ENCODE measurements at regions not wholly inside any gene's neighbourhood (a gene's known extent, or its start where the extent isn't known, plus 50 kb on each side); places are given as distances from the start of the nearest gene placed in this dataset.

DNA sequence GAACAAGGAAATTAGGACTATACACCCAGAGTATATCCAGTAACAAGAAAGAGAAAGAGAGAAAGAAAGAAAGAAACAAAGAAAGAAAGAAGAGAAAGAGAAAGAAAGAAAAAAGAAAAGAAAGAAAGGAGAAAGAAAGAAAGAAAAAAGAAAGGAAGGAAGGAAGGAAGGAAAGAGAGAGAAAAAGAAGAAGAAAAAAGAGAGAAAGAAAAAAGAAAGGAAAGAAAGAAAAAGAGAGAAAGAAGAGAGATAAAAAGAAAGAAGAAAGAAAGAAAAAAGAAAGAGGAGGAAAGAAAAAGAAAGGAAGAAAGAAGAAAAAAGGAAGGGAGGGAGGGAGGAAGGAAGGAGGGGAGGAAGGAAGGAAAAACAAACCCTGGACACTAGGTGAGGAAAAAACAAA is 981.8 kb downstream of the TBC1D32 start:
- Mint-ChIP-seq H3K36me3 (no peaks in the 10 kb centered on the region), H3K27me3 (no peaks in the 10 kb centered on the region), H3K4me3 (no peak overlapping the region), H3K9me3 (peaks cover 4 to 13% (median 8%) of the 10 kb centered on the region in 5 donors), H3K4me1 (peaks cover 0 to 8% (median 3%) of the 10 kb centered on the region in 3 donors), H3K27ac (no peak overlapping the region)
- Histone ChIP-seq H3K9me3 (ENCODE audit: low read length) (no peaks in the 10 kb centered on the region), H3K4me3 (ENCODE audit: low read length) (no peak overlapping the region), H3K27me3 (ENCODE audit: insufficient read depth, low read length, poor library complexity, severe bottlenecking) (no peaks in the 10 kb centered on the region), H3K4me1 (ENCODE audit: insufficient read depth, low read length) (no peaks in the 10 kb centered on the region), H3K36me3 (ENCODE audit: insufficient read depth, low read length) (no peaks in the 10 kb centered on the region), H3K27ac (ENCODE audit: low read depth, low read length) (no peak overlapping the region)
- no peak for DNase-seq
- ChIA-PET POLR2A (no interaction called here), CTCF (no interaction called here)

DNA sequence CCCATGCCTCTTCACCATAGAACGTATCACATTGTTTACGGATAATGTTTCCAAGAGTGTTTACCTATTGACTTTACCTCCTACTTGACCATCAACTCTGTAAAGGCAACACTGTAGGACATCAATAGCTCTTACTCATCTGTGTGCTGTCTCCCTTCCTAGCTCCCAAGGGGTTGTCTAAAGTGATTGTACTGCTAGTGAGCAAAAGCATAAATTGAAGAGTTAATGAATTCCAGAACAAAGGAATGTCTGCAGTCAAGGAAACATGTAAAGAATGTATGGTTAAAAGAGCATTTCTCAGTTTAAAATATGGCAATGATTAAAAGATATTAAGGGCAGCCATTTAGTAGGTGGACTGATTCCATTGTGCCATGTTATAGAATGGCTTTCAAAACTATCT is 985.4 kb downstream of the TBC1D32 start:
- H3K27me3 ChIP-seq (ENCODE audit: insufficient read depth, low read length, poor library complexity, severe bottlenecking), result no peaks in the 10 kb centered on the region
- DNase-seq, result no peak
- H3K27ac Mint-ChIP-seq, result no peak overlapping the region
- H3K4me1 Mint-ChIP-seq, result peaks cover 0 to 1% (median 0%) of the 10 kb centered on the region in 3 donors
- peaks cover 0 to 12% (median 5%) of the 10 kb centered on the region in 5 donors for H3K9me3 Mint-ChIP-seq
- no peaks in the 10 kb centered on the region for H3K27me3 Mint-ChIP-seq
- no peaks in the 10 kb centered on the region for H3K36me3 ChIP-seq (ENCODE audit: insufficient read depth, low read length)
- no peak overlapping the region for H3K27ac ChIP-seq (ENCODE audit: low read depth, low read length)
- no peak overlapping the region for H3K4me3 ChIP-seq (ENCODE audit: low read length)
- no peaks in the 10 kb centered on the region for H3K4me1 ChIP-seq (ENCODE audit: insufficient read depth, low read length)
- H3K9me3 ChIP-seq (ENCODE audit: low read length), result no peaks in the 10 kb centered on the region
- H3K36me3 Mint-ChIP-seq, result no peaks in the 10 kb centered on the region
- CTCF ChIA-PET, result no interaction called here
- POLR2A ChIA-PET, result no interaction called here
- no peak overlapping the region for H3K4me3 Mint-ChIP-seq

DNA sequence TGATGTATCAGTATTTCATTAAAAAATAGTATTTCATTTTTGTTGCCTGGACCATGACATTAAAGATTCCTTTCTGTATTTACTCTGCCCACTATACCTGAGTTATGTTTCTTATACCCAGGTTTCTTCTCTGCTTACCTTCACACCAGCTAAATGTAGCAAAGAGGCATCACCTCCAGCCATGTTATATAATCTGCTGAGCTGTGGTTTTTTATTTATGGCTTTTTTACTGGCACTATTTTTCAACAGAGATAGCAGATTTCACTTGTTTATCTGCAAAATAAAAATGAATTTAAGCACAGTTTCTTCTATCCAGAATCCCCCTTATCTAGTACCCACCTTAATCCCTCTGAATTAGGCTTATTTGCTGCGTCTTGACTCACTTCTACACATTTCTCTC is 979.0 kb upstream of the MAN1A1 start:
- H3K4me1 ChIP-seq (ENCODE audit: insufficient read depth, low read length), result no peaks in the 10 kb centered on the region
- no peak overlapping the region for H3K4me3 Mint-ChIP-seq
- no peaks in the 10 kb centered on the region for H3K9me3 ChIP-seq (ENCODE audit: low read length)
- H3K27me3 Mint-ChIP-seq, result no peaks in the 10 kb centered on the region
- POLR2A ChIA-PET, result no interaction called here
- H3K4me1 Mint-ChIP-seq, result no peaks in the 10 kb centered on the region
- no peaks in the 10 kb centered on the region for H3K9me3 Mint-ChIP-seq
- H3K4me3 ChIP-seq (ENCODE audit: low read length), result no peak overlapping the region
- no peaks in the 10 kb centered on the region for H3K36me3 ChIP-seq (ENCODE audit: insufficient read depth, low read length)
- H3K27me3 ChIP-seq (ENCODE audit: insufficient read depth, low read length, poor library complexity, severe bottlenecking), result no peaks in the 10 kb centered on the region
- CTCF ChIA-PET, result no interaction called here
- H3K36me3 Mint-ChIP-seq, result no peaks in the 10 kb centered on the region
- H3K27ac Mint-ChIP-seq, result no peak overlapping the region
- H3K27ac ChIP-seq (ENCODE audit: low read depth, low read length), result no peak overlapping the region
- DNase-seq, result no peak

DNA sequence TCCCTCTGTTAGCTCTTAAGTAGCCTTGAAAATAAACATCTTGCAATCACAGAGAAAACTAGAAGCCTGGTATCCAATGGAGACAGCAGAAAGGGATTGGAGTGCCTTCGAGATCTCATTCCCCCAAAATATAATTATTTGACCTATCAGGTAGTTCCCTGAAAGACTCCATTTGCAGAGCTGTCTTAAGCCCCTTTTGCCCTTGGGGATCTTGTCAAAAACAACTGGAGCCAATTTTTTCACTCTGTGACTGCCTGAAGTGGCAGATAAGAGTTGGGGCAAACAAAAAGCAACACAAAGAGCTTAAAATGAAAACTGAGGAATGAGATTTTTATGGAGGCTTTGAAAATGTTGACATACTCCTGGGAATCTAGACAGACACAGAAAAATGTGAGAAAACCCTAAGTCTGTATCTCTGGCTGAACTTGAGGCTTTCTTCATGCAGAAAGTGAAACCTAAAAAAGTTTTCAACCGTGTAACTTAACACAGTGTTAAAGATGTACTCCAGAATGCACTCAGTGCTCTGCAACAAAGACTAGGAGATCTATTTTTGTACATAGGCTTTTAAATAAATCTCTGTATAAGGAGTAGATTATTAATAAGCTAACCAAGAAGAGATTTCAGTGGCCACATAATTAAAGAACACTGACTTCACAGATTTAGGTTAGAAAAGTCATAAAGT is 971.1 kb upstream of the MAN1A1 start:
- H3K27ac ChIP-seq (ENCODE audit: low read depth, low read length), result no peak overlapping the region
- CTCF ChIA-PET, result no interaction called here
- H3K36me3 Mint-ChIP-seq, result no peaks in the 10 kb centered on the region
- peaks cover 7 to 10% (median 10%) of the 10 kb centered on the region in 5 donors for H3K9me3 Mint-ChIP-seq
- H3K4me1 ChIP-seq (ENCODE audit: insufficient read depth, low read length), result no peaks in the 10 kb centered on the region
- H3K4me1 Mint-ChIP-seq, result no peaks in the 10 kb centered on the region
- H3K9me3 ChIP-seq (ENCODE audit: low read length), result no peaks in the 10 kb centered on the region
- H3K27me3 Mint-ChIP-seq, result no peaks in the 10 kb centered on the region
- no peak for DNase-seq
- POLR2A ChIA-PET, result no interaction called here
- no peak overlapping the region for H3K4me3 ChIP-seq (ENCODE audit: low read length)
- H3K27ac Mint-ChIP-seq, result no peak overlapping the region
- no peaks in the 10 kb centered on the region for H3K27me3 ChIP-seq (ENCODE audit: insufficient read depth, low read length, poor library complexity, severe bottlenecking)
- no peaks in the 10 kb centered on the region for H3K36me3 ChIP-seq (ENCODE audit: insufficient read depth, low read length)
- H3K4me3 Mint-ChIP-seq, result no peak overlapping the region

DNA sequence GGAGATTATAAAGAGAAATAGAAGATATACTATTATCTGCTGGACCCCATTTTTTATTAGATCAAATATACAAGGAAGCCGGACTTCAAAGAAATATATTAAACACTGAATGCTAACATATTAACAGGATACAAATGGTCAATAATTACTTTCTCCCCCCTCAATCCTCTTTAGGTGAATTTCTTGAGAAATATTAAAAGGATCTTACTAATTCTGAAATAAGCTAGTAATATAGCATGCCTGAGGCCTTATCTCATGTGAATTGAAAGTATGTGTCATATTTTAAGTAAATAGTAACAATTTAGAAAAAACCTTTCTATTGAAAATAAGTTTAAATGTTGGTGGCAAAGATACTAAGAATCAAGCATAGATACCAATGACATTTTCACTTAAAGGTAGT is 954.7 kb upstream of the MAN1A1 start:
- no peak overlapping the region for H3K27ac Mint-ChIP-seq
- no peak for DNase-seq
- Histone ChIP-seq H3K27ac (ENCODE audit: low read depth, low read length) (no peak overlapping the region), H3K36me3 (ENCODE audit: insufficient read depth, low read length) (no peaks in the 10 kb centered on the region), H3K9me3 (ENCODE audit: low read length) (no peaks in the 10 kb centered on the region), H3K27me3 (ENCODE audit: insufficient read depth, low read length, poor library complexity, severe bottlenecking) (no peaks in the 10 kb centered on the region), H3K4me1 (ENCODE audit: insufficient read depth, low read length) (no peaks in the 10 kb centered on the region), H3K4me3 (ENCODE audit: low read length) (no peak overlapping the region)
- H3K27me3 Mint-ChIP-seq, result no peaks in the 10 kb centered on the region
- POLR2A ChIA-PET, result no interaction called here
- H3K9me3 Mint-ChIP-seq, result peaks cover 0 to 5% (median 0%) of the 10 kb centered on the region in 5 donors
- H3K4me3 Mint-ChIP-seq, result no peak overlapping the region
- H3K36me3 Mint-ChIP-seq, result no peaks in the 10 kb centered on the region
- no peaks in the 10 kb centered on the region for H3K4me1 Mint-ChIP-seq
- CTCF ChIA-PET, result no interaction called here

DNA sequence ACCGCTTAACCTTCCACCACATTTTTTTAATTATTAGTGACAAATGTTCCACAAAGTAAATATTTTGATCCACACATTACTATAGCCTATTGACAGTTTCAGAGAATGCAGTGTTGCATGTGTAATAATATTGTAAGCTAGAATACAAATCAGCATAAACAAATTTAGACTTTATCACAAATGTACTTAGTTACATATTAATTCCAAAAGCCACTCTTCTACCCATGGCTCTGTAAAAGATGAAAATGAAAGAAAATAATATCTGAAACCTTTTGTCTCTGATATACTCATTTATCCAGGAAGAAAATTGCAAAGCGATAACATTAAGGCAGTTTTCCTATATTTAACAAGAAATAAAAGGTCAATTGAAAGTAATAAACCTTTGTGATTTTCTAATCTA is 954.0 kb upstream of the MAN1A1 start:
- H3K27me3 Mint-ChIP-seq, result no peaks in the 10 kb centered on the region
- POLR2A ChIA-PET, result no interaction called here

DNA sequence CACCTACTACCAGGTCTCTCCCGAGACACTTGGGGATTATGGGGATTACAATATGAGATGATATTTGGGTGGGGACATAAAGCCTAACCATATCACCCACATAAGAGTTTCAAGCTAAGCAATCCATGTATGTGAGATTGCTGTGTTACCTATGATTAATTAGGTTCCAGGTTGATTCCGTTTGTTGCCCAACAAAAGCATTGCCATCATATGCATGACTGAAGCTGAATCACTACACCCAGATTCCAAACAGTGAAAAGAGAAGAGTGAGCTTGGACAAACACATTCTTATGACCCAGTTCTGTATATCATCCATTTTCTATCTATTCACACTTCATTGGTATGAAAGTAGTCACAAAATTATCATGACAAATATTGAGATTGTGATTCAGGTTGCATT is 952.5 kb upstream of the MAN1A1 start:
- no peaks in the 10 kb centered on the region for H3K4me1 ChIP-seq (ENCODE audit: insufficient read depth, low read length)
- Mint-ChIP-seq H3K4me3 (no peak overlapping the region), H3K36me3 (no peaks in the 10 kb centered on the region), H3K9me3 (peaks cover 0 to 5% (median 3%) of the 10 kb centered on the region in 5 donors), H3K4me1 (no peaks in the 10 kb centered on the region), H3K27me3 (no peaks in the 10 kb centered on the region), H3K27ac (no peak overlapping the region)
- ChIA-PET CTCF (no interaction called here), POLR2A (no interaction called here)
- H3K27ac ChIP-seq (ENCODE audit: low read depth, low read length), result no peak overlapping the region
- no peak overlapping the region for H3K4me3 ChIP-seq (ENCODE audit: low read length)
- no peaks in the 10 kb centered on the region for H3K9me3 ChIP-seq (ENCODE audit: low read length)
- no peaks in the 10 kb centered on the region for H3K27me3 ChIP-seq (ENCODE audit: insufficient read depth, low read length, poor library complexity, severe bottlenecking)
- DNase-seq, result no peak
- H3K36me3 ChIP-seq (ENCODE audit: insufficient read depth, low read length), result no peaks in the 10 kb centered on the region

More for the DNA sequence above, 954.0 kb upstream of the MAN1A1 start:
- DNase-seq, result no peak
- Mint-ChIP-seq H3K9me3 (peaks cover 0 to 5% (median 0%) of the 10 kb centered on the region in 5 donors), H3K4me3 (no peak overlapping the region), H3K4me1 (no peaks in the 10 kb centered on the region), H3K27ac (no peak overlapping the region), H3K36me3 (no peaks in the 10 kb centered on the region)
- CTCF ChIA-PET, result no interaction called here
- no peaks in the 10 kb centered on the region for H3K9me3 ChIP-seq (ENCODE audit: low read length)
- no peak overlapping the region for H3K27ac ChIP-seq (ENCODE audit: low read depth, low read length)
- H3K36me3 ChIP-seq (ENCODE audit: insufficient read depth, low read length), result no peaks in the 10 kb centered on the region
- no peaks in the 10 kb centered on the region for H3K27me3 ChIP-seq (ENCODE audit: insufficient read depth, low read length, poor library complexity, severe bottlenecking)
- H3K4me1 ChIP-seq (ENCODE audit: insufficient read depth, low read length), result no peaks in the 10 kb centered on the region
- H3K4me3 ChIP-seq (ENCODE audit: low read length), result no peak overlapping the region

DNA sequence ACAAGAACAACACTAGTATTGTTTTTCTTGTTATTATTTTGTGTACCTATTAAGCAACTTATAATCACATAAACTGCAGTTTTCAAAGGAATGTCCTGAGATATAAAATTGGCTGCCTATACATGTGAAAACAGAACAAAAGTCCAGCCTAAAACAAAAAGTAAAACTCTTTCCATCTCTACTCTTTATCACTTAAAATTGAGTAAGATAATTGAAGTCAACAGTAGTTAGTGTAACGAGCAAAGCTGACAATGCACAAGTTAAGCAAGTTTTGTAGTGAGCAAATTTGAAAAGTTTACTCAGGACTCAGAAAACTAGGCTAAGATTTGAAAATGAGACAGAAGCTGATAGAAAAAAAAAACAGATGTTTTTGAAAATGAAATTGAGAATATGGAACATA is 941.4 kb upstream of the MAN1A1 start:
- Mint-ChIP-seq H3K36me3 (no peaks in the 10 kb centered on the region), H3K4me3 (no peak overlapping the region), H3K27ac (no peak overlapping the region), H3K9me3 (peaks cover 2 to 13% (median 3%) of the 10 kb centered on the region in 5 donors), H3K4me1 (no peaks in the 10 kb centered on the region), H3K27me3 (no peaks in the 10 kb centered on the region)
- Histone ChIP-seq H3K4me3 (ENCODE audit: low read length) (no peak overlapping the region), H3K9me3 (ENCODE audit: low read length) (no peaks in the 10 kb centered on the region), H3K27ac (ENCODE audit: low read depth, low read length) (no peak overlapping the region), H3K4me1 (ENCODE audit: insufficient read depth, low read length) (no peaks in the 10 kb centered on the region), H3K36me3 (ENCODE audit: insufficient read depth, low read length) (no peaks in the 10 kb centered on the region), H3K27me3 (ENCODE audit: insufficient read depth, low read length, poor library complexity, severe bottlenecking) (no peaks in the 10 kb centered on the region)
- POLR2A ChIA-PET, result no interaction called here
- DNase-seq, result no peak
- CTCF ChIA-PET, result no interaction called here

DNA sequence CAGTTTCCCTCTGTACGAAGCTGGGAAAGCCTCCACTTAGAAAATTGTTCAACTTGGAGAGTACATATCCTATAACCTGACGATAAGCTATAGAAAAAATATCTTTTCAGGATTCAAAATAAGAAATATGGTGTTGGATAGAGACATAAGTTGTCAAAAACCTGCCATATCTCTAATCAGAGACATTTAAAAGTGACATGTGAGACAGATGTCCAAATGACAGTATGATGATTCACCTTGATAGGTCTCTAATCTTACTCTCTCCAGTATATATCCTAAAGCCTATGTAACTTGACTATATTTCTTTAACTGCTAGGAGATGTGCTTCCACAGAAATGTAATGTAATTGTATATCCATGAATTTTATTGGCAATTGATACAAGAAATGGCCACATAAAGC is 932.4 kb upstream of the MAN1A1 start:
- no peaks in the 10 kb centered on the region for H3K27me3 ChIP-seq (ENCODE audit: insufficient read depth, low read length, poor library complexity, severe bottlenecking)
- Mint-ChIP-seq H3K27ac (no peak overlapping the region), H3K36me3 (no peaks in the 10 kb centered on the region), H3K27me3 (no peaks in the 10 kb centered on the region), H3K4me1 (no peaks in the 10 kb centered on the region), H3K4me3 (no peak overlapping the region), H3K9me3 (no peaks in the 10 kb centered on the region)
- no peak for DNase-seq
- no peak overlapping the region for H3K4me3 ChIP-seq (ENCODE audit: low read length)
- H3K27ac ChIP-seq (ENCODE audit: low read depth, low read length), result no peak overlapping the region
- ChIA-PET POLR2A (no interaction called here), CTCF (no interaction called here)
- H3K4me1 ChIP-seq (ENCODE audit: insufficient read depth, low read length), result no peaks in the 10 kb centered on the region
- H3K9me3 ChIP-seq (ENCODE audit: low read length), result no peaks in the 10 kb centered on the region
- H3K36me3 ChIP-seq (ENCODE audit: insufficient read depth, low read length), result no peaks in the 10 kb centered on the region

All from CD8-positive, alpha-beta memory T cell (primary cell).